ENCODE measurements at regions not wholly inside any gene's neighbourhood (a gene's known extent, or its start where the extent isn't known, plus 50 kb on each side); places are given as distances from the start of the nearest gene placed in this dataset.

DNA sequence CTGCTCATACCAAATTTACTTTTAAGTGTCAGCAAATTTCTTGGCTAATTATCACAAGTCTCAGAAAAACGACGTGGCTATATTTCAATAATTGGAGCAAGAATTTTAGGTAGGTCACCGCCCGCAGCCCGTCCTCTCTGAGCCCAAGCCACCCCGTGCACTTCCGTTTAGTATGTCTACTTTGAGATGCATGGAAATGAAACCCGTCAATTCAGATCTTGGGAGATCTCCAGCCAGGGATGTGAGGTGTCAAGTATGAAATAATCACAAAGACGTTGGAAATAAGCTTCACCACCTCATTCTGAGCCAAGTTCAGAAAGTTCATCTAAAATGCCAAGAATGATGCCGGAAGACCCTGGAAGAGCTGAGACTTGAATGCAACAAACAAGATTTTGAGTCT is 132.6 kb upstream of the IRF2BP2 start:
- TF ChIP-seq, protein P1, sequence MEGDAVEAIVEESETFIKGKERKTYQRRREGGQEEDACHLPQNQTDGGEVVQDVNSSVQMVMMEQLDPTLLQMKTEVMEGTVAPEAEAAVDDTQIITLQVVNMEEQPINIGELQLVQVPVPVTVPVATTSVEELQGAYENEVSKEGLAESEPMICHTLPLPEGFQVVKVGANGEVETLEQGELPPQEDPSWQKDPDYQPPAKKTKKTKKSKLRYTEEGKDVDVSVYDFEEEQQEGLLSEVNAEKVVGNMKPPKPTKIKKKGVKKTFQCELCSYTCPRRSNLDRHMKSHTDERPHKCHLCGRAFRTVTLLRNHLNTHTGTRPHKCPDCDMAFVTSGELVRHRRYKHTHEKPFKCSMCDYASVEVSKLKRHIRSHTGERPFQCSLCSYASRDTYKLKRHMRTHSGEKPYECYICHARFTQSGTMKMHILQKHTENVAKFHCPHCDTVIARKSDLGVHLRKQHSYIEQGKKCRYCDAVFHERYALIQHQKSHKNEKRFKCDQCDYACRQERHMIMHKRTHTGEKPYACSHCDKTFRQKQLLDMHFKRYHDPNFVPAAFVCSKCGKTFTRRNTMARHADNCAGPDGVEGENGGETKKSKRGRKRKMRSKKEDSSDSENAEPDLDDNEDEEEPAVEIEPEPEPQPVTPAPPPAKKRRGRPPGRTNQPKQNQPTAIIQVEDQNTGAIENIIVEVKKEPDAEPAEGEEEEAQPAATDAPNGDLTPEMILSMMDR (IDR thresholded peaks at IDR 0.05; ENCODE audit: insufficient read depth, low read depth, low read length), result no peak
- TF ChIP-seq EZH2 (IDR thresholded peaks at IDR 0.05; ENCODE audit: insufficient read depth, low read length), result no peak

Measured in astrocyte (in vitro differentiated cells and primary cell).